GM21619 (cell line): ENCODE measurements at regions not wholly inside any gene's neighbourhood (a gene's known extent, or its start where the extent isn't known, plus 50 kb on each side); places are given as distances from the start of the nearest gene placed in this dataset.
"Not testable (repeated sequence)": the region's sequence is repeated elsewhere in the genome, so short reads cannot be mapped to it uniquely, and the experiment has no call there.

ENCODE experiments used
- ATAC-seq: cut with Tn5 transposase; IDR thresholded peaks from one replicate; pipeline ENCODE4 v1.9.1; 2021; ENCODE audit not compliant: unreplicated experiment

DNA sequence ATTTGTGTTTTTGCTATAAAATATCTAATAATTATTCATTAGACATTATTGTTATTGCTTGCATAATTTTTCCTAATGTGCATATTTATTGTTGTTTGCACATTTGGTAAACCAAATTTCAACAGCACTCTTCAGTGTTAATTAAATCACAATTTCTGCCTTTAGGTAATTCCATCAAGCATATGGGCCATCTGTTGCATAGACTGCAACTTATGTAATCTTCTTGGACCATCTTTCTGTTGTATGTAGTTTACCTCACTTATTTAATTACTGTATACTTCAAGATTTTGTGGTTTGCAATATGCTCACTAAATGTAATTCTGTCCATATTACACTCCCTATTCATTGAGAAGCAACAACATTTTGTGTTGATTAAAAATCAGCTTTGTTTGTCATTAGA, 1360.1 kb downstream of the REEP3 start:
- ATAC-seq = no peak

- ATAC-seq = no peak
Measured at GRCh38 chr10:64896582-64896981, 1375.4 kb downstream of the REEP3 start.

DNA sequence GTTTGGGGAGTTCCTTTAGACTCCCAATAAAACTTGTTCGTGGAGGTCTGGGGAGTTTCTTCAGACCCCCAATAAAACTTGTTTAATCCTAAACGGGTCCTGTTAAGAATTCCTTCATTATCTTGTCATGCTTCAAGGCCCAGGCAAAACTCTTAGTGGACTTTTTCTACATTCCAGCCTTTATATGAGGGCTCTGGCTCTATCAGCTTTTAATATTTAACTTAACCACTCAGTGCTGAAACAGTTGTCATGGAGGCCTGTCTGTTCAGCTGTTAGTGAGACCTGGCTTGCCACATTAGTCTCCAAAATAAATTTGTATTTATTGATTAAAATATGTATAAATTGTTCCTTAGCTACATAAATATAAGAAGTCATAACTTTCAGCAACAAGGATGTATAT, 1385.1 kb downstream of the REEP3 start:
- ATAC-seq = not testable (repeated sequence)

DNA sequence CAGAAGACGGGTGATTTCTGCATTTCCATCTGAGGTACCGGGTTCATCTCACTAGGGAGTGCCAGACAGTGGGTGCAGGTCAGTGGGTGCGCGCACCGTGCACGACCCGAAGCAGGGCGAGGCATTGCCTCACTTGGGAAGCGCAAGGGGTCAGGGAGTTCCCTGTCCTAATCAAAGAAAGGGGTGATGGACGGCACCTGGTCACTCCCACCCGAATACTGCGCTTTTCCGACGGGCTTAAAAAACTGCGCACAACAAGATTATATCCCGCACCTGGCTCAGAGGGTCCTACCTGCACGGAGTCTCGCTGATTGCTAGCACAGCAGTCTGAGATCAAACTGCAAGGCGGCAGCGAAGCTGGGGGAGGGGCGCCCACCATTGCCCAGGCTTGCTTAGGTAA, 1403.1 kb downstream of the REEP3 start:
- not testable (repeated sequence) for ATAC-seq

DNA sequence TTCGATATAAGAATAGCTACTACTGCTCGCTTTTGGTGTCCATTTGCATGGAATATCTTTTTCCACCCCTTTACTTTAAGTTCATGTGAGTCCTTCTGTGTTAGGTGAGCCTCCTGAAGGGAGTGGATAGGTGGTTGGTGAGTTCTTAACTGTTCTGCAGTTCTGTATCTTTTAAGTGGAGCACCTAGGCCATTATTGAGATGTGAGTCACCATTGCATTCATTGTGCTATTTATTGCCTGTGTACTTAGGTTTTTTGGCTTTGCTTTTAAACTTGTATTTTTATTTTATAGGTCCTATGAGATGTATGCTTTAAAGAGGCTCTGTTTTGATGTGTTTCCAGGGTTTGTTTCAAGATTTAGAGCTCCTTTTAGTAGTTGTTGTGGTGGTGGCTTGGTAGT, 1430.8 kb downstream of the REEP3 start:
- no peak for ATAC-seq

DNA sequence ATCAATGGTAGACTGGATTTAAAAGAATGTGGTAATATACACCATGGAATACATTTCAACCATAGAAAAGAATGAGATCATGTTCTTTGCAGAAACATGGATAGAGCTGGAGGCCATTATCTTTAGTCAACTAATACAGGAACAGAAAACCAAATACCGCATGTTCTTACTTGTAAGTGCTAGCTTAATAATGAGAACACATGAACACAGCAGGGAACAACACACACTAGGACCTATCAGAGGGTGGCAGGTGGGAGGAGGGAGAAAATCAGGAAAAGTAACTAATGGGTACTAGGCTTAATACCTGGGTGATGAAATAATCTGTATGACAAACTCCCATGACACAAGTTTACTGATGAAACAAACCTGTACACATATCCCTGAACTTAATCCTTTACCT, 1435.2 kb downstream of the REEP3 start:
- ATAC-seq = no peak

GRCh38 chr10:64959116-64959515, 1437.9 kb downstream of the REEP3 start:
- ATAC-seq = no peak

DNA sequence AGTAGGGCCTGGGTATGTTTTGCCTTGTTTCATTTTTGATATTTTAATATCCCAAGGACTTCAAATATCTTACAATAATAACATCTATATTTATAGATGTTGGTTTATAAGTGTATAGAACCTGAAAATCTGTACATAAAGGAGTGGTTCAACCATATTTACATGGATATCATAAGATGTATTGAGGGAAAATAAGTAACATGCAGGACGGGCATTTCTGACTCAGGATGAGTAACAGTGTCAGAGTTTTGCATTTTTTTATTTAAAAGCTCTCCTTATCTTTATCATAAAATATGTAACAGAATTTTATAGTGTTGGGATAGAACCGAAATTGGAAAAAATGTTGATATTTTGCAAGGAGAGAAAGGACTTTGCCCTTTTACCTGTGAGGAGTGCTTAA, 1438.7 kb downstream of the REEP3 start:
- no peak for ATAC-seq

- no peak for ATAC-seq
Measured at GRCh38 chr10:64973391-64973790, 1452.2 kb downstream of the REEP3 start.

GRCh38 chr10:64976150-64976549, 1454.9 kb downstream of the REEP3 start:
- no peak for ATAC-seq

DNA sequence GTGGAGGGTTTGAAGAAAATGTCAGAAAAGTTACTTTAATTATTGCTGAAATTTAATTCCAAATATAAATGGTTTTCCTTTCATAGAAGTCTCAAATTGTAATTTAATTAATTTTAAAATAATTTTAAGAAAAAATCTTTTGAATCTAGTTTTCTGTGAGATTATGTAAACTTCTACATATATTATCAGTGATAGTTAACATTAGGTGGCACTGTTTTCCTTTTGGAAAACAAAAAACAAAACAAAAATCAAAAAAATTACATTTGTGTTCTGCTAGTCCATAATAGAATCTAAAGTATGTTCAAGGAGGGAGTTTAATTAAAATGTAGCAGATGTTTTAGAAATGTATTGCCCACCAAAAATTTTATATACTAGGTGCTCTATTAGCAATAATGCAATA, 1456.7 kb downstream of the REEP3 start:
- no peak for ATAC-seq

DNA sequence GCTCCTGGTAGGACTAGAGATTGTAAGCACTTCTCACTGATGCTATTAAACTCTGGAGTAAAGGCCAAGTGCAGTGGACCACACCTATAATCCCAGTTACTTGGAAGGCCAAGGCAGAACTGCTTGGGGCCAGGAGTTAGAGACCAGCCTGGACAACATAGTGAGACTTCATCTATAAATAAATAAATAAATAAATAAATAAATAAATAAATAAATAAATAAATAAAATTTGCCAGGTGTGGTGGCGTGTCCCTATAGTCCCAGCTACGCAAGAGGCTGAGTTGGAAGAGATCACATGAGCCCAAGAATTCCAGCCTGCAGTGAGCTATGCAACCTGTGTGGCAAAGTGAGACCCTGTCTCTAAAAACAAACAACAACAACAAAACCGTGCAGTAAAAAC, 1475.7 kb downstream of the REEP3 start:
- no peak for ATAC-seq

DNA sequence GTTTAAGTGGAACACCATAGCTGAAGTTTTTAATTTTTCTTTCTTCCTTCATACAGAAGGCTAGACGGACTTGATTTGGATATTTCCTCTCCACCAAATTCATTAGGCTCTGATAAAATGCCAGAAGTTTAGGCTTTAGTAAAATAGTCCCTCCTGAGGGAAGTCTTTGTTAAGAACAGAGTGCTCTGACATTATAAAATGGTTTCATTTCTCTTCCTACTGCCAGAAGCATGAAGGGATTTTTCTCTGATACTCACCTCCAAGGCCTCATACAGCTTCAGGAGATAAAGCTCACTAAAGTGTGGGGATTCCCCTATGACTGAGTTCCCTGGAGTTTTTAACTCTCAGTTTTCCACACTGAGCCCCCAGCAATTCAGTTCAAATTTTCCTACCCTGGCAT, 1489.6 kb downstream of the REEP3 start:
- ATAC-seq = no peak

DNA sequence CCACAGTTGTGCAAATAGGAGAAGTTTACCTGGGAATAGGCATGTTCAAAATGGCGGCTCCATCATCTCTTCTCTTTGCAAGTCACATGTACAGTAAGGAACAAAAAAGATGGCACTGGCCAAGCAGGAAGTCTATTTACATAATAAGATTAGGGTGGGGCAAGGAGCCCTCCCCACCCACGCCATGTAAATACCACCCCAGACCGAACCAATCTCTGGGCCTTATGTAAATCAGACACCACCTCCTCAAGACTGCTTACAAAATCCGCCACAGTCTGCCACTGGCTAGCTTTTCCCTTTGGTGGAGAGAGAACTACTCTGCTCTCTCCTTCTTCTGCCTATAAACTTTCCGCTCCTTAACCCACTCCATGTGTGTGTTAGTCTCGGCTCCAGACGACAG, 1496.3 kb downstream of the REEP3 start:
- no peak for ATAC-seq

DNA sequence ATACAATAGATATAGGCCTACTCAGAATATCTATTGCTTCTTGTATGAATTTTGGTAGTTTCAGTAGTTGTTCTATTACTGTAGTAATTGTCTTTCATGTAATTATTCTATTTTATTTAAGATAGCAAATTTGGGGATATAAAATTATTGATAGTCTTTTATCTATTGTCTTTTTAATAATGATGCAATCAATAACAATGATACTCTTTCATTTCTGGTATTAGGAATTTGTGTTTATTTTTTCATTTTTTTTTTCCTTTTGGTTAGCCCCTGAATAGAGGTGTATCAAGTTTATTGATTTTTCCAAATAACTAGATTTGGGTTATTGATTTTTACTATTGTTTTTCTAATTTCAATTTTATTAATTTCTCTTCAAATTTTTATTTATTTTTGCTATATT, 1503.7 kb downstream of the REEP3 start:
- no peak for ATAC-seq

GRCh38 chr10:65030263-65030662, 1509.1 kb downstream of the REEP3 start:
- no peak for ATAC-seq

GRCh38 chr10:65032867-65033769, 1511.9 kb downstream of the REEP3 start:
- ATAC-seq = no peak

GRCh38 chr10:65033957-65034356, 1512.8 kb downstream of the REEP3 start:
- ATAC-seq = no peak

DNA sequence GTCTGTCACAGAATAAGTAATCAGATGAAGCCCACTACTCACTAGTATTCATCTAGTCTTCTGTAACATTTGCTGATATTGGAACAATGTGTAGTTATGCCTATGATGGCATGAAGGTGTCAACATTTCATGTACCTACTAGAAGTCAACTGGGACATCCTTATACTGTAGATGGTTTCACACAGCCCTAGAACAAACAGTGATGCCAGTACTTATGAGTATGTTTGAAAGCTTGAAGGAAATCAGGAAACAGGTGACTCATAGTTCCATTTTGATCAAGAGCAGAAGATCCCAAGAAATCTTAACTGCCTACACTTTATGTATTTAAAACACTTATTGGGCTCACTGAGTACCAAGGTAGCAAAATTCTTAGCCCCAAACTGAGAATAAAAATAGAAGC, 1519.6 kb downstream of the REEP3 start:
- ATAC-seq = no peak

DNA sequence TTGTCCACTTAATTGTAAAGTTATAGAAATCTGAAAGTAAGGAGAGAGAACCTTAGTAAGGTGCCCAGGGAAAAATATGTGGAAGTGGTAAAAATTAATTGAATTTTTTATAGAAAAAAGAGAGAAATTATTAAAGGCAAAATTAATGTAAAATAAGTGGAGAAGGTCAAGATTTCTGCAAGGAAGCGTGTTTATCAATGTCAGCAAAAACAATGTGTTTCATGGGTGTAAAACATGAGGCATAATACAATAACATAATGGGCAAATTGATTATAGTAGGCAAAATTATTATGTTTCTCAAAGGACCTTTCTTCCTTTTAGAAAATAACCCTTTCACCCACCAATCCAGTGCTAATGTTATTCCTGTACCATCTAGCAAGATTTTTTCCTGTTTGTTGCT, 1520.1 kb downstream of the REEP3 start:
- ATAC-seq = no peak

DNA sequence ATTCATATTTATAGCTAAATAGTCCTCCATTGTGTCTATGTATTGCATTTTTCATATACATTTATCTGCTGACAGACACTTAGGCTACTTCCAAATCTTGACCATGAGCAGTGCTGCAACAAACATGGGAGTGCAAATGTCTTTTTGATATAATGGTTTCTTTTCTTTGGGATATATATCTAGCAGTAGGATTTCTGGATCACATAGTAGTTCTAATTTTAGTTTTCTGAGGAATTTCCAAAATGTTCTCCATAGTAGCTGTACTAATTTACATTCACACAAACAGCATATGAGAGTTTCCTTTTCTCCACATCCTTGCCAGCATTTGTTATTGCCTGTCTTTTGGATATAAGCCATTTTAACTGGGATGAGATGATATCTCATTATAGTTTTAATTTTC, 1521.3 kb downstream of the REEP3 start:
- ATAC-seq = no peak

- no peak for ATAC-seq
Measured at GRCh38 chr10:65046831-65047230, 1525.6 kb downstream of the REEP3 start.

DNA sequence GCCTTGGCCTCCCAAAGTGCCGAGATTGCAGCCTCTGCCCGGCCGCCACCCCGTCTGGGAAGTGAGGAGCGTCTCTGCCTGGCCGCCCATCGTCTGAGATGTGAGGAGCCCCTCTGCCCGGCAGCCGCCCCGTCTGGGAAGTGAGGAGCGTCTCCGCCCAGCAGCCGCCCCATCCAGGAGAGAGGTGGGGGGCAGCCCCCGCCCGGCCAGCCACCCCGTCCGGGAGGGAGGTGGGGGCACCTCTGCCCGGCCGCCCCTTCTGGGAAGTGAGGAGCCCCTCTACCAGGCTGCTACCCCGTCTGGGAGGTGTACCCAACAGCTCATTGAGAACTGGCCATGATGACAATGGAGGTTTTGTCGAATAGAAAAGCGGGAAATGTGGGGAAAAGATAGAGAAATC, 1530.9 kb downstream of the REEP3 start:
- not testable (repeated sequence) for ATAC-seq
